ENCODE measurements at regions not wholly inside any gene's neighbourhood (a gene's known extent, or its start where the extent isn't known, plus 50 kb on each side); places are given as distances from the start of the nearest gene placed in this dataset.
"Not testable (repeated sequence)": the region's sequence is repeated elsewhere in the genome, so short reads cannot be mapped to it uniquely, and the experiment has no call there.

GRCh38 chr20:25797062-25797461 is 100.4 kb upstream of the ZNF337 start:
- not testable (repeated sequence) for H3K27ac ChIP-seq (ENCODE audit: low read depth, low read length); H3K27ac Mint-ChIP-seq (ENCODE audit: unreplicated experiment); H3K9me3 ChIP-seq (ENCODE audit: insufficient read depth, low read depth, low read length); H3K4me1 Mint-ChIP-seq (ENCODE audit: low read depth, unreplicated experiment); H3K4me3 ChIP-seq (ENCODE audit: insufficient read depth, low read depth, low read length); H3K27me3 ChIP-seq (ENCODE audit: insufficient read depth, low read length); H3K4me1 ChIP-seq (ENCODE audit: insufficient read depth, low read length); H3K36me3 ChIP-seq (ENCODE audit: insufficient read depth, low read length); FAIRE-seq; H3K4me3 Mint-ChIP-seq (ENCODE audit: unreplicated experiment); H3K36me3 Mint-ChIP-seq (ENCODE audit: low read depth, unreplicated experiment); DNase-seq (ENCODE audit: low read depth); H3K9me3 Mint-ChIP-seq (ENCODE audit: unreplicated experiment); H2AFZ ChIP-seq (ENCODE audit: low read depth, low read length); H3K9ac ChIP-seq (ENCODE audit: low read length); H3K4me2 ChIP-seq (ENCODE audit: low read length); H3K27me3 Mint-ChIP-seq (ENCODE audit: low read depth, unreplicated experiment); H3K79me2 ChIP-seq (ENCODE audit: insufficient read depth, low read length); H4K20me1 ChIP-seq (ENCODE audit: insufficient read depth, low read length)

- H3K9me3 Mint-ChIP-seq (ENCODE audit: unreplicated experiment); H3K36me3 ChIP-seq (ENCODE audit: insufficient read depth, low read length); DNase-seq (ENCODE audit: low read depth); H3K36me3 Mint-ChIP-seq (ENCODE audit: low read depth, unreplicated experiment); H3K27me3 ChIP-seq (ENCODE audit: insufficient read depth, low read length); H3K4me2 ChIP-seq (ENCODE audit: low read length); H4K20me1 ChIP-seq (ENCODE audit: insufficient read depth, low read length); H3K27ac Mint-ChIP-seq (ENCODE audit: unreplicated experiment); H3K4me1 Mint-ChIP-seq (ENCODE audit: low read depth, unreplicated experiment); H3K79me2 ChIP-seq (ENCODE audit: insufficient read depth, low read length); H3K9ac ChIP-seq (ENCODE audit: low read length); H3K27me3 Mint-ChIP-seq (ENCODE audit: low read depth, unreplicated experiment); H3K4me1 ChIP-seq (ENCODE audit: insufficient read depth, low read length); H2AFZ ChIP-seq (ENCODE audit: low read depth, low read length); H3K4me3 ChIP-seq (ENCODE audit: insufficient read depth, low read depth, low read length); H3K27ac ChIP-seq (ENCODE audit: low read depth, low read length); FAIRE-seq; H3K4me3 Mint-ChIP-seq (ENCODE audit: unreplicated experiment); H3K9me3 ChIP-seq (ENCODE audit: insufficient read depth, low read depth, low read length): not testable (repeated sequence)
These were observed 80.6 kb upstream of the ZNF337 start for GRCh38 chr20:25777241-25777640.

GRCh38 chr20:25774711-25775110 is 78.1 kb upstream of the ZNF337 start:
- not testable (repeated sequence) for H3K9ac ChIP-seq (ENCODE audit: low read length); H2AFZ ChIP-seq (ENCODE audit: low read depth, low read length); H3K27me3 ChIP-seq (ENCODE audit: insufficient read depth, low read length); H3K79me2 ChIP-seq (ENCODE audit: insufficient read depth, low read length); H3K36me3 Mint-ChIP-seq (ENCODE audit: low read depth, unreplicated experiment); DNase-seq (ENCODE audit: low read depth); H3K27ac Mint-ChIP-seq (ENCODE audit: unreplicated experiment); H3K4me2 ChIP-seq (ENCODE audit: low read length); H4K20me1 ChIP-seq (ENCODE audit: insufficient read depth, low read length); H3K9me3 ChIP-seq (ENCODE audit: insufficient read depth, low read depth, low read length); H3K4me1 Mint-ChIP-seq (ENCODE audit: low read depth, unreplicated experiment); H3K4me3 Mint-ChIP-seq (ENCODE audit: unreplicated experiment); H3K27me3 Mint-ChIP-seq (ENCODE audit: low read depth, unreplicated experiment); H3K36me3 ChIP-seq (ENCODE audit: insufficient read depth, low read length); FAIRE-seq; H3K4me1 ChIP-seq (ENCODE audit: insufficient read depth, low read length); H3K27ac ChIP-seq (ENCODE audit: low read depth, low read length); H3K4me3 ChIP-seq (ENCODE audit: insufficient read depth, low read depth, low read length); H3K9me3 Mint-ChIP-seq (ENCODE audit: unreplicated experiment)

DNA sequence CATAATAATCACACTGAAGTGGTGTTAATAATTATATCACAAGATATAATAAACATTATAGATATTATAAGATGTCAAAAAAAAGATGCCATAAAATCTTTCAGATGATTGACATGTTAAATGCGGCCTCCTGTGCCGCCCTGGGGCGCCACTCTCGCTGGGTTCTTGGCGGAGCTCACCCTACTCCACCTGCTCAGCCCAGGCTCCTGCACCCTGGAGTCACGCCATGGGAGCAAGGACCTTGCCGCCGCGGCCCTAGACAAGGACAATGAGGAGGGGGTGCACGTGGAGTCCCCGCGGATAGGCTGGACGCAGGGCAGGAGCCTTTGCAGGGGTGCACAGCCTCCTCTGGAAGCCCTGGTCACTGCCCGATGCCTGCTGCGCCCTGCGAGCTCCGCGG is 77.5 kb upstream of the ZNF337 start:
- not testable (repeated sequence) for H3K79me2 ChIP-seq (ENCODE audit: insufficient read depth, low read length); H3K4me3 Mint-ChIP-seq (ENCODE audit: unreplicated experiment); H3K27ac Mint-ChIP-seq (ENCODE audit: unreplicated experiment); H3K27ac ChIP-seq (ENCODE audit: low read depth, low read length); H3K9ac ChIP-seq (ENCODE audit: low read length); H3K27me3 ChIP-seq (ENCODE audit: insufficient read depth, low read length); DNase-seq (ENCODE audit: low read depth); H3K36me3 Mint-ChIP-seq (ENCODE audit: low read depth, unreplicated experiment); FAIRE-seq; H3K4me1 Mint-ChIP-seq (ENCODE audit: low read depth, unreplicated experiment); H3K9me3 ChIP-seq (ENCODE audit: insufficient read depth, low read depth, low read length); H3K27me3 Mint-ChIP-seq (ENCODE audit: low read depth, unreplicated experiment); H2AFZ ChIP-seq (ENCODE audit: low read depth, low read length); H3K4me2 ChIP-seq (ENCODE audit: low read length); H4K20me1 ChIP-seq (ENCODE audit: insufficient read depth, low read length); H3K36me3 ChIP-seq (ENCODE audit: insufficient read depth, low read length); H3K4me1 ChIP-seq (ENCODE audit: insufficient read depth, low read length); H3K9me3 Mint-ChIP-seq (ENCODE audit: unreplicated experiment); H3K4me3 ChIP-seq (ENCODE audit: insufficient read depth, low read depth, low read length)

DNA sequence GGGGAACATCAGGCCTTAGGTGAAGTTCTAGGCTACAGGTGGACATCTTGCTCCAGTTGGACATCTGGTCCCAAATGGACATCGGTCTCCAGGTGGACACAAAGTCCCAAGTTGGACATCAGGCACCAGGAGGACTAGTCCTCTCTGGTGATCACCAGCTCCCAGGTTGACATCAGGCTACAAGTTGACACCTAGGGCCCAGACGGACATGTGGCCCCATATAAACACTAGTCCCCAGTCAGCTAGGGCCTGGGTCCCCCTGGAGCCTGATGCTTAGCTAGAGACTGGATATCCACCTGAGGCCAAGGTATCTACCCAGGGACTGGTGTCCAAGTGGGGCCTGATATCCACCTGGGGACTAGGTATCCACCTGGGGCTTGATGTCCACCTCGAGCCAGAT is 75.8 kb upstream of the ZNF337 start:
- H3K9me3 ChIP-seq (ENCODE audit: insufficient read depth, low read depth, low read length); H2AFZ ChIP-seq (ENCODE audit: low read depth, low read length); FAIRE-seq; H3K27ac Mint-ChIP-seq (ENCODE audit: unreplicated experiment); H3K9ac ChIP-seq (ENCODE audit: low read length); H3K79me2 ChIP-seq (ENCODE audit: insufficient read depth, low read length); H3K4me1 ChIP-seq (ENCODE audit: insufficient read depth, low read length); H3K4me1 Mint-ChIP-seq (ENCODE audit: low read depth, unreplicated experiment); H3K36me3 Mint-ChIP-seq (ENCODE audit: low read depth, unreplicated experiment); H3K27me3 ChIP-seq (ENCODE audit: insufficient read depth, low read length); H3K4me3 ChIP-seq (ENCODE audit: insufficient read depth, low read depth, low read length); H3K9me3 Mint-ChIP-seq (ENCODE audit: unreplicated experiment); H3K27me3 Mint-ChIP-seq (ENCODE audit: low read depth, unreplicated experiment); H3K36me3 ChIP-seq (ENCODE audit: insufficient read depth, low read length); H4K20me1 ChIP-seq (ENCODE audit: insufficient read depth, low read length); DNase-seq (ENCODE audit: low read depth); H3K4me3 Mint-ChIP-seq (ENCODE audit: unreplicated experiment); H3K4me2 ChIP-seq (ENCODE audit: low read length); H3K27ac ChIP-seq (ENCODE audit: low read depth, low read length): not testable (repeated sequence)

DNA sequence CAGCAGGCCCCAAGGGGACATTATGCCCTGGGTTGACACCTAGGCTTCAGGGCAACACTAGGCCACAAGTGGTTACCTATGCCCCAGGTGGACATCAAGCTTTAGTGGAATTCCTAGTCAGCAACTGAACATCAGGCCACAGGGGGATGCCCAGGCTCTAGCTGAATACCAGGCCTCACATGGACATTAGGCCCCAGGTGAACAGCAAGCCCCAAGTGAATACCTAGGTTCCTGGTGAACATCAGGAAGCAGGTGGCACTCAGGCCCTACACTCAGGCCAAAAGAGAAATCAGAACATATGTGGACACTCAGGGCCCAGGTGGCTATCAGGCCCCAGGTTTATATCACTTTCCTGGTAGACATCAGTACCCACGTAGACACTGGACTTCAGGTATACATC is 75.2 kb upstream of the ZNF337 start:
- not testable (repeated sequence) for H3K27ac Mint-ChIP-seq (ENCODE audit: unreplicated experiment); H3K4me1 Mint-ChIP-seq (ENCODE audit: low read depth, unreplicated experiment)

More for the DNA sequence above, 75.2 kb upstream of the ZNF337 start:
- not testable (repeated sequence) for H3K27me3 ChIP-seq (ENCODE audit: insufficient read depth, low read length); H3K79me2 ChIP-seq (ENCODE audit: insufficient read depth, low read length); H3K4me2 ChIP-seq (ENCODE audit: low read length); H3K4me1 ChIP-seq (ENCODE audit: insufficient read depth, low read length); H3K9me3 ChIP-seq (ENCODE audit: insufficient read depth, low read depth, low read length); H3K27ac ChIP-seq (ENCODE audit: low read depth, low read length); DNase-seq (ENCODE audit: low read depth); H4K20me1 ChIP-seq (ENCODE audit: insufficient read depth, low read length); FAIRE-seq; H2AFZ ChIP-seq (ENCODE audit: low read depth, low read length); H3K27me3 Mint-ChIP-seq (ENCODE audit: low read depth, unreplicated experiment); H3K9me3 Mint-ChIP-seq (ENCODE audit: unreplicated experiment); H3K4me3 Mint-ChIP-seq (ENCODE audit: unreplicated experiment); H3K9ac ChIP-seq (ENCODE audit: low read length); H3K36me3 Mint-ChIP-seq (ENCODE audit: low read depth, unreplicated experiment); H3K36me3 ChIP-seq (ENCODE audit: insufficient read depth, low read length); H3K4me3 ChIP-seq (ENCODE audit: insufficient read depth, low read depth, low read length)
